ENCODE measurements at regions not wholly inside any gene's neighbourhood (a gene's known extent, or its start where the extent isn't known, plus 50 kb on each side); places are given as distances from the start of the nearest gene placed in this dataset.

GRCh38 chr13:22455036-22455435 lies 725.7 kb upstream of the SGCG start:
- no peaks in the 10 kb centered on the region for H3K36me3 ChIP-seq

GRCh38 chr13:22461854-22462490 lies 718.8 kb upstream of the SGCG start:
- no peaks in the 10 kb centered on the region for H3K27me3 ChIP-seq
- intact Hi-C loops (cut with DNase I; ENCODE audit: low total_unique reads), result no loop called here
- no peak overlapping the region for H3K27ac ChIP-seq
- no peak for TF ChIP-seq POLR2AphosphoS5 (IDR thresholded peaks at IDR 0.05)
- TF ChIP-seq POLR2A (IDR thresholded peaks at IDR 0.05), result no peak
- TF ChIP-seq CTCF (IDR thresholded peaks at IDR 0.05), result no peak
- H3K36me3 ChIP-seq, result no peaks in the 10 kb centered on the region
- no peaks in the 10 kb centered on the region for H3K4me1 ChIP-seq
- DNase-seq (ENCODE audit: low spot score in 2 of 2), result no peak
- no peaks in the 10 kb centered on the region for H3K9me3 ChIP-seq
- no peak overlapping the region for H3K4me3 ChIP-seq

More at GRCh38 chr13:22455036-22455435, 725.7 kb upstream of the SGCG start:
- no peaks in the 10 kb centered on the region for H3K4me1 ChIP-seq
- no peaks in the 10 kb centered on the region for H3K9me3 ChIP-seq
- intact Hi-C loops (cut with DNase I; ENCODE audit: low total_unique reads), result no loop called here
- H3K27ac ChIP-seq, result no peak overlapping the region
- TF ChIP-seq POLR2AphosphoS5 (IDR thresholded peaks at IDR 0.05) (no peak), CTCF (IDR thresholded peaks at IDR 0.05) (no peak), POLR2A (IDR thresholded peaks at IDR 0.05) (no peak)
- no peaks in the 10 kb centered on the region for H3K27me3 ChIP-seq
- no peak for DNase-seq (ENCODE audit: low spot score in 2 of 2)
- H3K4me3 ChIP-seq, result no peak overlapping the region

GRCh38 chr13:22463089-22463488 lies 717.7 kb upstream of the SGCG start:
- Histone ChIP-seq H3K4me1 (no peaks in the 10 kb centered on the region), H3K4me3 (no peak overlapping the region), H3K27ac (no peak overlapping the region), H3K9me3 (no peaks in the 10 kb centered on the region), H3K36me3 (no peaks in the 10 kb centered on the region), H3K27me3 (no peaks in the 10 kb centered on the region)
- intact Hi-C loops (cut with DNase I; ENCODE audit: low total_unique reads), result no loop called here
- DNase-seq (ENCODE audit: low spot score in 2 of 2), result no peak
- TF ChIP-seq POLR2A (IDR thresholded peaks at IDR 0.05) (no peak), CTCF (IDR thresholded peaks at IDR 0.05) (no peak), POLR2AphosphoS5 (IDR thresholded peaks at IDR 0.05) (no peak)

GRCh38 chr13:22468045-22468444 lies 712.7 kb upstream of the SGCG start:
- TF ChIP-seq CTCF (IDR thresholded peaks at IDR 0.05), result no peak
- no peak for TF ChIP-seq POLR2A (IDR thresholded peaks at IDR 0.05)
- no peak for TF ChIP-seq POLR2AphosphoS5 (IDR thresholded peaks at IDR 0.05)
- intact Hi-C loops (cut with DNase I; ENCODE audit: low total_unique reads), result no loop called here
- Histone ChIP-seq H3K9me3 (no peaks in the 10 kb centered on the region), H3K36me3 (no peaks in the 10 kb centered on the region), H3K27me3 (no peaks in the 10 kb centered on the region), H3K27ac (no peak overlapping the region), H3K4me3 (no peak overlapping the region), H3K4me1 (no peaks in the 10 kb centered on the region)
- no peak for DNase-seq (ENCODE audit: low spot score in 2 of 2)

- DNase-seq (ENCODE audit: low spot score in 2 of 2), result no peak
- intact Hi-C loops (cut with DNase I; ENCODE audit: low total_unique reads), result no loop called here
- Histone ChIP-seq H3K4me3 (no peak overlapping the region), H3K4me1 (no peaks in the 10 kb centered on the region), H3K27me3 (no peaks in the 10 kb centered on the region), H3K27ac (no peak overlapping the region), H3K9me3 (no peaks in the 10 kb centered on the region), H3K36me3 (no peaks in the 10 kb centered on the region)
- TF ChIP-seq POLR2AphosphoS5 (IDR thresholded peaks at IDR 0.05) (no peak), CTCF (IDR thresholded peaks at IDR 0.05) (no peak), POLR2A (IDR thresholded peaks at IDR 0.05) (no peak)
Measured at GRCh38 chr13:22468824-22469223, 712.0 kb upstream of the SGCG start.
